GM20000 (cell line): ENCODE measurements at regions not wholly inside any gene's neighbourhood (a gene's known extent, or its start where the extent isn't known, plus 50 kb on each side); places are given as distances from the start of the nearest gene placed in this dataset.
"Not testable (repeated sequence)": the region's sequence is repeated elsewhere in the genome, so short reads cannot be mapped to it uniquely, and the experiment has no call there.

Source experiments
- DNase-seq: peaks from one replicate; pipeline ENCODE4 v3.0.0; 2012; ENCODE audit warnings: low spot score
- TF ChIP-seq, protein P1 (sequence below): IDR thresholded peaks from 2 replicates; pipeline ENCODE4 v1.5.1; 2012; ENCODE audit warnings: mild to moderate bottlenecking, control low read depth; ENCODE audit errors: extremely low read depth, missing control alignments

DNA sequence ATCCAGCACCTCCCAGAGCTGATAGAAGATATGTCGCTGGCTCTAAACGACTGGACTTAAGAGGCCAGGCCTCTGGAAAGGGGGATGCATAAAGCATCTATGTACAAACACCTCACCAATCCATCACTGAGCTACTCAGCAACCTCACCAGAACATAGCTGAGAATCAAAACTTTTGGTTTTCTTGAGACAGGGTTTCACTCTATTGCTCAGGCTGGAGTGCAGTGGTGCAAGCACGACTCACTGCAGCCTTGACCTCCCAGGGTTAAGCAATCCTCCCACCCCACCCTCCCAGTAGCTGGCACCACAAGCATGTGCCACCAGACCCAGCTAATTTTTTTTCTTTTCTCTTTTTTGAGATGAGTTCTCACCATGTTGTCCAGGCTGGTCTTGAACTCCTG is 62.9 kb upstream of the MSH6 start:
- no peak for DNase-seq
- TF ChIP-seq, protein P1, sequence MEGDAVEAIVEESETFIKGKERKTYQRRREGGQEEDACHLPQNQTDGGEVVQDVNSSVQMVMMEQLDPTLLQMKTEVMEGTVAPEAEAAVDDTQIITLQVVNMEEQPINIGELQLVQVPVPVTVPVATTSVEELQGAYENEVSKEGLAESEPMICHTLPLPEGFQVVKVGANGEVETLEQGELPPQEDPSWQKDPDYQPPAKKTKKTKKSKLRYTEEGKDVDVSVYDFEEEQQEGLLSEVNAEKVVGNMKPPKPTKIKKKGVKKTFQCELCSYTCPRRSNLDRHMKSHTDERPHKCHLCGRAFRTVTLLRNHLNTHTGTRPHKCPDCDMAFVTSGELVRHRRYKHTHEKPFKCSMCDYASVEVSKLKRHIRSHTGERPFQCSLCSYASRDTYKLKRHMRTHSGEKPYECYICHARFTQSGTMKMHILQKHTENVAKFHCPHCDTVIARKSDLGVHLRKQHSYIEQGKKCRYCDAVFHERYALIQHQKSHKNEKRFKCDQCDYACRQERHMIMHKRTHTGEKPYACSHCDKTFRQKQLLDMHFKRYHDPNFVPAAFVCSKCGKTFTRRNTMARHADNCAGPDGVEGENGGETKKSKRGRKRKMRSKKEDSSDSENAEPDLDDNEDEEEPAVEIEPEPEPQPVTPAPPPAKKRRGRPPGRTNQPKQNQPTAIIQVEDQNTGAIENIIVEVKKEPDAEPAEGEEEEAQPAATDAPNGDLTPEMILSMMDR, result no peak

GRCh38 chr2:47719099-47719498 is 63.8 kb upstream of the MSH6 start:
- peak; percentile 53 for DNase-seq
- TF ChIP-seq, protein P1, result no peak

GRCh38 chr2:47716307-47716706 is 66.6 kb upstream of the MSH6 start:
- DNase-seq, result not testable (repeated sequence)

GRCh38 chr2:47715552-47715951 is 67.4 kb upstream of the MSH6 start:
- TF ChIP-seq, protein P1, result no peak
- DNase-seq, result no peak

- TF ChIP-seq, protein P1, result no peak
- DNase-seq, result peak; percentile 38
These were observed 74.0 kb upstream of the MSH6 start for GRCh38 chr2:47708801-47709499.

- DNase-seq, result no peak
- TF ChIP-seq, protein P1, result no peak
These were observed 78.7 kb upstream of the MSH6 start for GRCh38 chr2:47704287-47704686.

DNA sequence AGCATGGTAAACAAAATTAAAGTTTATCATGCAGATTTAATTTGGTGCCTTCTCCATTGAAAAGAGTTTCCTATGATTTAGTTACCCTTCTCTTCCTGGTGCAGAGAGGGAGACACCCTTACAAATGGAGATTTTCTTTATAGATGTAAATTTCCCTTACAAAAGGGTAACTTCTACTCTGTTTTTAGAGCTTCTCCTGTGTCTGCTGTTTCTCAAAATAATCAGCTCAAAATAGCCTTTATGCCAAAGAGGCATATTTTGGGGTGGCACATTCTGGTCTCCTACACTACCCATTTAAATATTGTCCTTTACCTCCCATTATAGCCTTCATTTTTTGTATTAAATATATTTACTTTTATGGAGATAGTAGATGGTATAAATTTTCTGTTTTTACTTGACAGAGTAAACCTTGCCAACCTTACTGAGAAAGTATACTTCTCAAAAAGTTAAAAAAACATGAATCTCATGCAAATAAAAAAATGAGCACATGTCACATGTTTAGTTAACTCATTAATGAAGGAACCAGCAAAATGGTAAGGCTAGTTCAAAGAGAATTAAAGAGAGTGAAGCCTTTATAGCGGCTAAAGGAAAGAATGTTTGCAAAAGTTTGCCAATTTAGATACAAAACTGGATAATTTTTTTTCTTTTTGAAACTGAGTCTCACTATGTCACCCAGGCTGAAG is 83.3 kb upstream of the MSH6 start:
- TF ChIP-seq, protein P1, result no peak
- no peak for DNase-seq

- not testable (repeated sequence) for DNase-seq
These were observed 84.4 kb upstream of the MSH6 start for GRCh38 chr2:47698436-47698972.

DNA sequence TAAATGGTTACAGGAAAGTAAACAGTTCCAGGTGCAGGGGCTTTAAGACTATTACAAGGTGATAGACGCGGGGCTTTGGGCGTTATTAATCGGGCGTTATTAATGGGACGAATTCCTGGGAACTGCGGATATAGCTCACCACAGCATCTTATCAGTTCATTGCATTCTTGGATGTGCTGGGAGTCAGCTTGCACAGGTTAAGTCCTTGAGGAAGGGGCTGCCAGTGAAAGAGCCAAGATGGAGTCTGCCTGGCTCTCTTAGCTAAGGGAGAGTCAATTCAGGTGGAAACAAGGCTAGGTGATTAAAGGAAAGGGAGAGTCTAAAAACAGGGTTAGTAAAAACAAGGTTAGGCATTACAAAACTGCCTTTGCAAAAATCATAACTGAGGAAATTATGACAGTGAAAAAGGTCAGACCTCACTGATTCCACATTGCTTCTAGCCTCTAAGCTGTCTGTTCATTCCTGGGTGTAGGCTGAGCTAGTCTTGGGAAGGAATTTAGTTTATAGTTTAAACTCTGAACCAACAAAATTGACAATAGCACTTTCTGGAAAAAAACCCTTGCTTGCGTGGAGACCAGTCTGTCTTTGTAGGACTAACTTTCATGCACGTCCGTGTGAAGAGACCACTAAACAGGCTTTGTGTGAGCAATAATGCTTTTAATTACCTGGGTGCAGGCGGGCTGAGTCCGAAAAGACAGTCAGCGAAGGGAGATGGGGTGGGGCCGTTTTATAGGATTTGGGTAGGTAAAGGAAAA is 85.1 kb upstream of the MSH6 start:
- DNase-seq, result not testable (repeated sequence)
